ENCODE measurements at regions not wholly inside any gene's neighbourhood (a gene's known extent, or its start where the extent isn't known, plus 50 kb on each side); places are given as distances from the start of the nearest gene placed in this dataset.

DNA sequence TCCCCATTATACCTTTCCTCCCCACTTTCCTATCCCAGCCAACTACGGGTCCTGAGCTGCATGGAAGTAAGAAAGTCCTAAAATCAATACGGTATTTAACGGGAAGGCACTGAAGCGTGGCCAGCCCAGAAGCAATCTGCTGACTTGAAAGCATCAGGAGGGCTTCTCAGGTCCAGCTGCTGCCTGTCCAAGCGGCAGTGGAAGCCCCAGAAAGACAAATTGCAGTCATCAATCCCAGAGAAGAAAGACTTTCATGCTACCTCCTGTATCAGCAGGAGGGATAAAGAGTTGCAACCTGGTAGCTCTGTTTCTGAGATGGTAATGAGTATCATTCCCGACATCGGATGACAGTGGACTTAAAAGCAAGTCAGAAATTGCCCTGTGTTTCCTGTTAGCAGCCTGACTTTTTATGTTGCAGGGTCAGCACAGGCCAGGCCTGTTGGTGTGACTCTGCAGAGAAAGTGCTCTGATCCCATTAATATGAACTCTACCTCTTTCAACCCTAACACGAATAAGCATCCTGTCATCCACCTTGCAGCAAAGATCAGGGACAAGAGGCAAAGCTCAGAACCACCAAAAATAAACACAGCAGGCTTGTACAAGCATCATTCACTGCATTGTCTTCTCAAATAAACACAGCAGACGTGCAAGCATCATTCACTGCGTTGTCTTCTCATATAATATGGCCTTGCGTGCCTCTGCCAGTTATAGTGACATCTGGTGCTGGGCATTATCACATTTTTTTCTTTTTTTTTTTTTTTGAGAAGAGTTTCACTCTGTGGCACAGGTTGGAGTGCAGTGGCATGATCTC lies 358.6 kb upstream of the CDH11 start:
- TF ChIP-seq, protein P1, sequence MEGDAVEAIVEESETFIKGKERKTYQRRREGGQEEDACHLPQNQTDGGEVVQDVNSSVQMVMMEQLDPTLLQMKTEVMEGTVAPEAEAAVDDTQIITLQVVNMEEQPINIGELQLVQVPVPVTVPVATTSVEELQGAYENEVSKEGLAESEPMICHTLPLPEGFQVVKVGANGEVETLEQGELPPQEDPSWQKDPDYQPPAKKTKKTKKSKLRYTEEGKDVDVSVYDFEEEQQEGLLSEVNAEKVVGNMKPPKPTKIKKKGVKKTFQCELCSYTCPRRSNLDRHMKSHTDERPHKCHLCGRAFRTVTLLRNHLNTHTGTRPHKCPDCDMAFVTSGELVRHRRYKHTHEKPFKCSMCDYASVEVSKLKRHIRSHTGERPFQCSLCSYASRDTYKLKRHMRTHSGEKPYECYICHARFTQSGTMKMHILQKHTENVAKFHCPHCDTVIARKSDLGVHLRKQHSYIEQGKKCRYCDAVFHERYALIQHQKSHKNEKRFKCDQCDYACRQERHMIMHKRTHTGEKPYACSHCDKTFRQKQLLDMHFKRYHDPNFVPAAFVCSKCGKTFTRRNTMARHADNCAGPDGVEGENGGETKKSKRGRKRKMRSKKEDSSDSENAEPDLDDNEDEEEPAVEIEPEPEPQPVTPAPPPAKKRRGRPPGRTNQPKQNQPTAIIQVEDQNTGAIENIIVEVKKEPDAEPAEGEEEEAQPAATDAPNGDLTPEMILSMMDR (conservative IDR thresholded peaks at IDR 0.05 in 1 of 2, IDR thresholded peaks at IDR 0.05 in 1 of 2; ENCODE audit: extremely low read depth in 1 of 2, insufficient read depth in 1 of 2, low read depth in 1 of 2, low read length in 2 of 2), result no peak
- no peak for TF ChIP-seq EZH2 (IDR thresholded peaks at IDR 0.05; ENCODE audit: borderline replicate concordance, low read length)
